Stimulated activated CD8-positive, alpha-beta memory T cell treated with anti-CD3 and anti-CD28 coated beads, Interleukin-4, amount 100 ng/mL, for 24 hours (primary cell): ENCODE measurements at regions not wholly inside any gene's neighbourhood (a gene's known extent, or its start where the extent isn't known, plus 50 kb on each side); places are given as distances from the start of the nearest gene placed in this dataset.

Experiments
- DNase-seq: peaks from one replicate; pipeline ENCODE4 v3.0.0-alpha.2; 2020; ENCODE audit warnings: low read depth

DNA sequence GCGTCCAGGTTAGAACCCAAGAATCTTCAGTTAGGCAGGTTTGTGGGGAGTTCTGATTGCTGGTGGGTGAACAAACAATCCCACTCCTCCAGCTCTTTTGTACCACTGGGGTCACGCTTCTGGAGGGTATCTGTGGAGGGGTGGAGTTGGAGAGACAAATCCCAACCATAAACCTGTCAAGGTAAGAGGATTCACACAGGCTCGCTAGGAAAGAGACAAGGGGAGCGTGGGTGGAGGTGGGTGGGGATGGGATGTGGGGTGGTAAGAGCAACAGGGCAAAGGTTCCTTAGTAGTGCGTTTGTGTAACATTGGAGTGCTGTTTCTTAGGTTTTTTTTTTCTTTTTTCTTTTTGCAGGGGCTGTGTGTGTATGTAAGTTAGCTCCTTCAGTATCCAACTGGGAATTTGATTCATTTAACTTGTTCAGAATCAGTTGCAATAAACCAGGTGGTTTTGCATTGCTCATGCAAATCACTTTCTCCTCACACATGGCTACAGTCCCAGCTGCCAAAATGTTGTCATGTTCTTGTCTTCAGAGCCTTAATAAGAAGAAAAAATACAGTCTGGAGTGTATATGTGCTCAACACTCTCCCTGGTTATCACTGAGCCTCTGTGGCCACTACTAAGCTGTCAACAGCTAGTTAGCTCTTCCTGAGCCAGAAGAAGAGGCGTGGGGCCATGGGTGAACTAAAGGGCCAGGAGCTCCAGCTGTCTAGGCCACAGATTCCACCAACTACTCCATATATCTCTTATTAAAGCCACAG, 164.0 kb upstream of the RAD23B start:
- no peak for DNase-seq

DNA sequence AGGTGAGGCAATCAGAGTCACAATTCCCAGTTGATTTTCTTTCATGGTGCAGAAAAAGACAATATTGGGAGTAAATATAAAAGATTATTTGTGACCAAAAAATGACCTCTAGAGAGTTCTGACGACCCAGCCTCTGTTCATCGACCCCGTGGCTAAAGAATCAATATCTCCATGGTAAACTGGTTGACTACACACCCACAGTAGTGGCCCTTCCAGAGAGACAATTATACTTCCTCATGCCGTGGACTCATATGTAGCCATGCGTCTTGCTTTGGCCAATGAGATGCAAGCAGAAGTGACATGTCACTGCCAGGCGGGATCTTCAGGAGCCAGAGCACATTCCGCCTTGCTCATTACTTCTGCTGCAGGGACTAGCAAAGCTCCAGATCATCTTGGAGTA, 163.3 kb upstream of the RAD23B start:
- DNase-seq, result no peak

DNA sequence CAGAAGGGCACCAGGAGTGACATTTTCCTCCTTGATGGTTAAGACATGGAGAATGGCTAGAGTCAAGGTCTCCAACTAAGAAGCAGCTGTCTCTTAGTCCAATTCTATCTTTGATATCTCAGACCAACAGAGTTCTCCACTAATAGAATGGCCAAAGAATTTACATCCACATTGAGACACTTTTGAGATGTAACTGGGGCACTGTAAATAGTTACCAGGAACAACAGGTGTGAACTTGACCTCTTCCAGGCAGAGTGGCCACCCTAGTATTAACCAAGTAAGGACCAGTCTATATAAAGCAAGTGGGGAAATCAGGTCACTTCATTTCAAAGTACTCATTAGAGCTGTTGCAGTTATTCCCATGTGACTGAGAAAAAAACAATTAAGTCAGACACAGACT, 159.7 kb upstream of the RAD23B start:
- DNase-seq, result no peak

DNA sequence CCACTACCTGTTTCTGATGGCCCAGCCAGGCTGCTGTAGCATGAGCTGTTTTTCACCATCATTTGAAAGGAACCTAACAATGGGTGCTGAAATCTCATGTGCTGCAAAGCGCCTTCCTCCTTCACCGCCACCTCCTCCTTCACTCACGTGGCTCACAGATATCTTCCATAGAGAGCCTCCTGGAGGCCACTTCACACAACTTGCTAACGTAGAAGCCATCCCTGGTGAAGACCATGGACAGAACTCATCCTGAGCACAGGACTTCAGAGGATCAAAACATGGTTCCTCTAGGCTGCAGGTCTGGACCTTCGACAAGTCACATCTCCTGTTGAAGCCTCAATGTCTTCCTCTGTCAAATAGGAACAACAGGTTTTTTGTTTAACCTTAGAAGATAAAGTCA, 155.5 kb upstream of the RAD23B start:
- no peak for DNase-seq

DNA sequence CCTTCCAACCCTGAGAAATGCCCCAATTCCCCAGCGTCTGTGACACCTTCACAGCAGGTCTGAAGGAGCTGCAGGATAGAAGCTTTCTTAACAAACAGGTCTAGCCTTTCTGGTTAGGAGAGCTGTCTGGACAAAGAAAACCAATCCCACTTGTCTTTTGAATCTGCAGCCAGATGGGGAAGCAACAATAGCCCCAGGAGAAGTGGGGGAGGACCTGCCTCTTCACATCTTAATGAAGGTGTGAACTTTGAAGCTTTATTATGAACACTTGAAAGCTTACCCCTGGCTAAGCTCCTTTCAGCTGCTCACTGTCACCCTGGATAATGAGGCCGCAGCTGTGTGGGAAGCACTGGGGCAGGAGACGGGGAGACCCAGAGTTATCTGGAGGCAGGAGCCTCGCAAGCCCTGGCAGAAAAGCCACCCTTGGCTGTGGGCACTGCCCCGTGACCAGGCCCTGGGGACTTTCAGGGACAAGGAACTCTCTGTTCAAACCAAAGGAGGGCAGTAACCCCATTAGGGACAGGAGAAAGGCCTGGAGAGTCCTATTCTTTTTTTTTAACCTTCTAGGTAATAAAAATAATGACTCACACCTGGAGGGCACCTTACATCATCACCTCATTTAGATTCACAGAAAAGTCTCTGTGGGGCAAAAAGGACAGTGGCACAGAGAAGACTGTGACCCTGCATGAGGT, 151.8 kb upstream of the RAD23B start:
- no peak for DNase-seq

DNA sequence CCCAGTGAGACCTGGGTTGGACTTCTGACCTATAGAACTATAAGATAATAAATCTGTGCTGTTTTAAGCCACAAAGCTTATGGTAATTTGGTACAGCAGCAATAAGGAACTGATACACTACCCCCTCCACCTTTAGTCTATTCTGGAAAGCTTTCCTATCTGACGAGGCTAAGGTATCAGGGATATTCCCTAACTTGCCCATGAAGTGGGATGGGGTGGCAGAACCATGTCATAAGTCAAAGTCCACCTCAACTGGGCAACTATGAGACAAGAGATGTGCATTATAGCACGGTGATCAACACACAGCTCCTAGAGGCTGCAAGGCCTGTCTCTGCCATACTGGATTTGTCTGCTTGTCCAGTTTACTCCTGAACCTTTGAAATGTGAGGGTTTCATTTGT, 146.8 kb upstream of the RAD23B start:
- no peak for DNase-seq

DNA sequence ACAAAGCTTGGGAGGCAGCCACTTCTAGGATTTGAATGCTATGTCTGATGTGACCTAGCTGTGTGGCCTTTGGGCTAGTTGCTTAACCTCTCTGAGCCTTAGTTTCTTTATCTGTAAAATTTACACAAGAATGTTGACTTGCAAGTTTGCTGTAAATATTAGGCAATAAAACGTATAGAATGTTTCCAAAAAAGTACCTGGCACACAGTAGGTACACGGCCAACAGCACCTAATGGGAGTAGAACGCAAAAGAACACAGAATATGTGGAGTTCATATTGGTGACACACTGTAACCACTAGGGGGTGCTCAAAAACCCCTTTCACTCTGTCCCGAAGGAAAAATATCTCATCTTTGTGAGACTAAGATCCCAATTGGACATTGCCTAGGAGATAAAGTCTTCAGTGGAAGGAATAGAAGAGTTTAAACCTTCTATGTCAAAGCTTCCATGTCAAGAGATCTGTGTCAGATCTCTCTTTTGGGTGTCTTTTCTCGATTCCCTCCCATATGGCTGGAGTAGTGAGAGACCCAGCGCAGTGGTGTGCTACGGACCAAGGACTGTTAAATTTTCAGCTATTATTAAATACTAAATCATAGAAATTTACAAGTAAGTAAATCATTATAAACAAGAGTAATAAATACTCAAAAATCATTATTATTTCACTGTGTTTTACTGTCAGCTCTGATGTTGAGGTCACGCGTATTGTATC, 145.4 kb upstream of the RAD23B start:
- DNase-seq, result no peak

DNA sequence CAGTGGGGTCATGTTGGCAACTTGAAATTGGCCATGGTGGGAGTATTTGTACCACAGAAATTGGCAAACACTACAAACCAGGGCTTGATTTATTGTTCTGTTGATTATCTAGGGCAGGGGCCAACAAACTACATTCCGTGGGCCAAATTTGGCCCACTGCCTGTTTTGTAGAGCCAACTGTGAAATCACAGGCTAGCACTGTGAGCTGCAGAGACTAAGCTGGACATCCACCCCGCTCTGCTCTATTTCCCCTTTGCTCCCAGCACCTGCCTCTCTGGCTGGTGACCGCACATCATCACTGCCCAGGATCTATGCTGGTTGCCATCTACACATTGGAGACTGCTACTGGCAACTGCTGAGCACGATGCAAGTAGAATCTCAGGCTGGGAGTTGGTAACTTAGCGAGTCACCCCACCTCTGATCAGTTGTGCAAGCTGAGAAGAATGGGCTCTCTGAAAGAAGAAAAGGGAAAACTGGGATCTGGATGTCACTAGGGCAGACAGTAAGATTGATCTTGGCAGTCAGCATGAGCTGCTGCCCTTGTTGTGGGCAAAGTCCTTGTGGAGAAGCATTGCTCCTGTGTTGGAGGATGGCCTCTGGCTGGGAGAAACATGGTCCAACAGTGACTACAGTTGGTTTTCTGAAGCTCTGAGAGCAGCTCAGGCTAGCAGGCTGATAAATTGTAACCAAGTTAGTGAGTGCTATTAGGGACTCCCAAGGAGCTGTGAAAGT, 144.7 kb upstream of the RAD23B start:
- no peak for DNase-seq

DNA sequence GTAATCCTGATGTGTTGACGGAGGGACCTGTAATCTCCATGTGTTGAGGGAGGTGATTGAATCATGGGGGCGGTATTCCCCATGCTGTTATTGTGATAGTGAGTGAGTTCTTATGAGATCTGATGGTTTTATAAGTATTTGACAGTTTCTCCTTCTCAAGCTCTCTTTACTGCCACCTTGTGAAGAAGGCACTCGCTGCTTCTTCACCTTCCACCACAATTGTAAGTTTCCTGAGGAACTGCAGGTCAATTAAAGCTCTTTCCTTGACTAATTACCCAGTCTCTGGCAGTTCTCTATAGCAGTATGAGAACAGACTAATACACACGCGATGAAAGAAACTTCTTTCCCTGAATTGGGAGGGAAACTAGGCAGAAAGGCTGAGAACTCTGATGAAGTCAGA, 141.1 kb upstream of the RAD23B start:
- DNase-seq, result no peak

DNA sequence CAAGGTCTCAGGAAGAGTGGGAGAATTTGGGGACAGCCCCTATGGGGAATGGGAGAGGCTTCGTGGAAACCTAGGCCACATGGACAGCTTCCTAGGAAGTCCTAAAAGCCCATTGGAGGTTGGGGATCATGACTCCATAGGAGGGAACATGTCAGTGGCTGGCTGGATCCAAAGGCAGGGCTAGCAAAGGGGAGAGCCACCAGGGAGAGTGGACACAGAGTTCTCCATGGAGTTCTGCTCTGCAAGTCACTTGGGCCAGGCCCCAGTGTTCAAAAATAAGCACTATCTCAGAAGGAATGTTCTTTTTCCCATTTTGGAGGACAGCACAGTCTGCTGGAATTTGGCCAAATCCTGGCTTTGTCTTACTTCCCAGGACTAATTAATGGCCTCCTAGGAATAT, 140.6 kb upstream of the RAD23B start:
- no peak for DNase-seq

DNA sequence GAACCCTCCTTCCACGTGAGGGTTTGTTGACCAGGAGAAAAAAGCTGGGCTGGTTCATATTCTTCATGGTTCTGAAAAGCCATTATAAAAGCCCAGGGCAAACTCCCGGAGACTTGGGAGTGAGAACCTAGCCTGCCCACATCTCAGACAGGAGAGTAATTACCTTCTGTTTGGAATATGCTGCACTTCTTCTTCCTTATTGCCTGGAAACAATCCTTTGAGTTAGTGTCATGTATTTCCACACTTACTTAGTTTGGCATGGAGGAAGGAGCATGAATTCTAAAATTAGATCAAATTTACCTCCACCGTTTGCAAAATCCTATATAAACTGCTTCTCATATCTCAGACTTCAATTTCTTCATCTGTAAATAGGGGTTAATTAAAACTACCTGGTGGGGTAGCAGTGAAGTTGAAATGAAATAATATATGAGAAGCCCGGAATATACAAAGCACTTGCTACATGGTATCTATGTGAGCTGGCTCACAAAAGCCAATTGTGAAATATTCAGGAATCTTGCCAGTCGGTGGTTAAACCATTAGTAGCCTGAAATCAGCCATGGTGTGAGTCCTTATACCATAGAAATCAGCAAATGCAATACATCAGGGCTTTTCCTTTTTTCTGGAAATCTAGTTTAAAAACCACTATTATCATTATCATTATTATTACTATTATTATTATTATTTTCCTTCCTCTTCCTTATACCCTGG, 140.0 kb upstream of the RAD23B start:
- no peak for DNase-seq

DNA sequence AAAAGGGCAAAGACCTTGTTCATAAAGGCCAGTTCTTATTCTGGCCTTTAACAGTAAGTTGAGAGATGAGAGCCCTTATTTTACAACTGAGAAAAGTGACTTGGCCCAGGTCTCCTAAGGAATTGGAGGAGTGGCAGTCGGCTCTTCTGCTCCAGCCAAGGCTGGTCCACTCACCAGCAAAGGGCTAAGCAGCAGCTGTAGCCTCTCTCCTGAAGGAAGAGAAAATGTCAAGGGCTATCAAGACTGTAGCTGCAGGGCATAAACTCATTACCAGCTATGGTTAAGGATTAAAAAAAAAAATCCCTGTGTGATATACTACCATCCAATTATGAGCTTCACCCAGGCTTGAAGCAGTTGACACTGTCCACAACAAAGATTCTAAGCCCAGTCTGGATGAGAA, 138.6 kb upstream of the RAD23B start:
- no peak for DNase-seq

DNA sequence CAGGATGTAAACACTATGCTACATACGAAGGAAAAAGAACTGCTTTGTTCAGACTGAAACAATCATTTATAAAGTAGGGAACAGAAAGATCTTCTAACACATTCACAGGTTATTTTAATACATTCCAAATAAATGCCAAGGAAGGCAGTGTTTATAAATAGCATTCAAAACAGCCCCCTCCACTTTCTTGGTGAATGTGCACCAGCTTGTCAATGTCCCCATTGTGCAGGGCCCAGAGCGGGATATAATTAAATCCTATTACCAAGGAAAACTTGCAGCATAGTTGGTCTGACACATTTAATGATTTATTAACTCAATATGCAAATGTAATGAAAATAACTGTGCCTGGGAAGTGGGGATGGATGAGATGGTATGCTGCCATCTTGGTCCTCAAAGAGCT, 135.9 kb upstream of the RAD23B start:
- DNase-seq, result no peak

DNA sequence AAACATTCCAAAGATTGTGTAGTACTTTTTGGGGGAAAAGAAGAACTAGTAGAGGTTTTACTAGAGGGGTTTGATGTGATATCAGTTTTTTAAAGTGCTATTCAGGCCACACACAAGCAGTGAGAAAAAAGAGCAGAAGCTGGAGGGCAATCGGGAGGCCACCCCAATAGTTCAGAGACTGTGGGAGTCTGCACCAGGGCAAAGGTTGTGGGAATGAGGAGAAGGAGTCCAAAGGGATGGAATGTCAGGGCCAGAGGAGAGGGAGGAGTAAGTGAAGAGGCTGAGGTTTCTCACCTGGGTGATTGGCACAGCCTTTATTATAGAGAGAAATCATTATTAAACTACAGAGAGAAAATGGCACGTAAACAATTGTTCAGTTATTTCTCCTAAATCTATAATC, 134.9 kb upstream of the RAD23B start:
- DNase-seq, result no peak

DNA sequence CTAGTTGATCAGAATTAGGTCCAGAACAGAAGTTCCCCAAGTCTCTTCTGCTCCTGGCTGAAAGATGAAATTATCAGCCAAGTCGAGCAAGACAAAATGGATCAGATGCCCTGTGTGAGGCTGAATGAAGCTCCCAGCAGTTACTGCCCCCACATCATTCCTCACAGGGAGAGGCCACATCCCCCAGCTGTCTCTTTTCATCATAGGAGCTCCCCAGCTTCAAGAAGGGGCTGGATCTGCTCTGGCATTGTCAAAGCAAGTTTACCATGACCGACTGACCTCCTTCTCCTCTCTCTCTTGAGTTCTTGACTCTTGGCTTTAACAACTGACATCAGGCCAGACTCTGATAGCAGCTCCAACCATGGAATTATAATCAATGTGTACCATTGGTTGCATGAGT, 133.3 kb upstream of the RAD23B start:
- DNase-seq, result no peak

DNA sequence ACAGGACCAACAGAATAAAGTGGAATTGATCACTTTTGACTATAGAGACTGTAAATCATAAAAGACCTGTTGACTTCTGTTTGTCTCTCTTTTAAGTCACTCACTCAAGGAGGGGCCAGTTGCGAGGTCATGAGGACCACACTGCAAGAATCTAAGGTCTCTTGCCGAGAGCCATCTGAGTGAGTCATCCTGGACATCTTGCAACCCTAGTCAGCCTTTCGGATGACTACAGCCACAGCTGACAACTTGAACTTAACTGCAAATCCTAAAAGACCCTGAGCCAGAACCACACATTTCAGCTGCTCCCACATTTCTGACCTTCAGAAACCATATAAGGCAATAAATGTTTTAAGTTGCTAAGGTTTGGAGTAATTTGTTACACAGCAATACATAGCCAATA, 129.7 kb upstream of the RAD23B start:
- no peak for DNase-seq

DNA sequence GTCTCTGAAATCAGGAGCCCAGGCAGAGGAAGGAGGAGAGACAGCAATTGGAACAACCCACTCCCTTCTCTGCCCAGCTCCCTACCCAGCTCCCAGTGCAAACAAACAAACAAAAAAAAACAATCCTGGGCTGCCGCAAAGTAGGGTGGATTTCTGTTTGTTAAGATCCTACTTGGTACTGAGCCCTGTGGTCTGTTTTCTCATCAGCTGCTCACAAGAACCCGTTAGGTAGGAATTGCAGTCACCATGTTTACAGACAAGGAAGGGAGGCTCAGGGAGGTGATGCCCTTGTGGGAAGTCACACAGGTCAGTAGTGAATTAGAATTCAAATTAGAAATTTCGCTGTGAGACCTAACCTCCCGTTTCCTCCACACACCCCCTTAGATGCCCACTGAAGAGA, 128.8 kb upstream of the RAD23B start:
- DNase-seq, result no peak

DNA sequence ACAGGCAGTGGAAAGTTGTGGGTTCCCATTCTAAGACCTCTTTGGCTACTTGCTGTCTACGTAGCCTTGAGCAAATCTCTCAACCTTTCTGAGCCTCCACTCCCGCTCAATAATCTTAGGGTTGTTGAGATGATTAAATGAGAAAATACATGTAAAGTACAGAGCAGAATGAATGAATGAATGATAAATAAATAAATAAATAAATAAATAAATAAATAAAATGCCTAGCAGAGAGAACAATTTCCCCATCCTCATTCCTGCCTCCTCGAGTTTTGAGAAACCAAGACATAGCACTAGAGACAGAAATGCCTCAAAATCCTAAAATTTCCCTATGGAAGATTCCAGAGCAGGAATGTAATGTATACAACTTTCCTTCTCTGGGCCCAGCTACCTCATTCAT, 128.3 kb upstream of the RAD23B start:
- no peak for DNase-seq

DNA sequence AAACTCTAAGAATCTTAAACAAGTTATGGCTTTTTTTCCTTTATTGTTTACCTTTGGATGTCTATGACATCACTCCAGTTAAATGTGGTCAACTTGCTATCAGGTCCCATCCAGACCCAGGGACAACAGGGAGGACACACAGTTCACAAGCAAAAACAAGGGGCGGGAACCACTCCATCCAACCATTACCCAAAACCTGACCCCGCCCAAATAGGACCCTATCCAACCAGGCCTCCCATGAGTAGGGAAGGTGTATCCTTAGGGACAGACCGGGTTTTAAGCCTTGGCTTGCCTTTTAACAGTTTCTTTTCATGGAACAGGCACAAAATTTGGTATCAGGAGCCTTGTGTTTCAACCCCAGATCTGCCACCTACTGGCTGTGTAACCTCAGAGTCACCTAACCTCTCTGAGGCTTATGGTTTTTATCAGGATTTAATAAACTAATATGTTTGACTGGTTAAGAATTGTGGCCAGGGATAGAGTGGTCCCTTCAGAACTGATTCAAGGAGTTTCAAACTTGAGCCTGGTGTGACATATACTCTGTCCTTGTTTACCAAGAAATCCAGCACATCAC, 127.7 kb upstream of the RAD23B start:
- no peak for DNase-seq

DNA sequence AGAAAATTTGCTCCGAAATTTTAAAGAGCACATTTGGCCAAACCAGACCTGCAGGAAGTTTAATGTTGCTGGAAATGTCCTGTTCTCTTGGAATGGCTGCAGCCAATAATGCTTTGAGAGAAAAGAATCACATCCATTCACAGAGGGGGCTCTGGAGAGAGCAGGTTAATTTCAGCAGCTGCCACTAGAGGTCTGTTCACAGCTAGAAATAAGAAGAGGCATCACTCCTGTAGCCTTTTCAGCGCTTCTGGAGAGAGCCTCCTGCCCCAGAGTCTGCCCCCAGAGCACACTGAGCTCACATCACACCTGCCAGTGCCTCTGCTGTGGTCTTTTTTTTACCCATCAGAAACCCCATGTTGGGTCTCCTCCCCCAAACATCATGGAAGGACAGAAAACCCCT, 124.8 kb upstream of the RAD23B start:
- DNase-seq, result no peak

DNA sequence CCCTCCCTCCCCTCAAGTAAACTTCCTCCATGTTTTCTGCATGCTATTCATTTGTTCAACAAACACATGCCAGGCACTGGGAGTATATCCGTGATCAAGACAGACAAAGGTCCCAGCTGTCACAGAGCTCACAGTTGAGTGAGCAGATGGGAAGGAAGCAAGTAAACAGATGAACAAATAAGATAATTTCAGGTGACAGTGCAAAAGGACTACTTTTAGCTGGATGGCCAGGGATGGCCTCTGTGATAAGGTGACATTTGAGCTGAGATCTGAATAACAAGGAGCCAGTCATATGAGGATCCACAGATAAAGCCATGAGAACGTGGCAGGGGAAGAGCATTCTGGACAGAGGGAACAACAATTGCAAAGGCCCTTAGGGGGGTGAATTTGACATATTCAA, 121.7 kb upstream of the RAD23B start:
- DNase-seq, result no peak

DNA sequence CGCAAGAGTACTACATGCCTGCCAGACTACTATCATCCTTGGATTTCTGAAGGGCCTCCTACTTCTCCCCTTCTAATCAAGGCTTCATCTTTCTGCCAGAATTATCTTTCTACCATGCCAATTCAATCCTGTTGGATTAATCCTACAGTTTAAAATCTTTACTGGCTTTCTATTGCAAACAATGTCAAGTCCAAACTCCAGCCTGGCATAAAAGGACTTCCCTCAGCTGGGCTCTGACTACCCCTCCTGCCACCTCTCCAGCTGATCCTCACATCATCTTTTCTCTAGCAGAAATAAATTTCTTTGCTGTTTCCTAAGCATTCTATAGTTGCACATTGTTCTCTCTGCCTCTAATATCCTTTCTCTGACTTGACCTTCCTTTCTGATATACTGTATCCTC, 119.7 kb upstream of the RAD23B start:
- DNase-seq, result no peak
